NCI-H82 treated with DMSO at 0.1 percent for 48 hours (cell line): ENCODE measurements at regions not wholly inside any gene's neighbourhood (a gene's known extent, or its start where the extent isn't known, plus 50 kb on each side); places are given as distances from the start of the nearest gene placed in this dataset.
A peak's percentile ranks its signal among the peaks of the same experiment; 100 is the strongest.

ENCODE experiments used
- DNase-seq: peaks from one replicate; lab custom pipeline; 2025; ENCODE audit not compliant: unreplicated experiment; lab: John Stamatoyannopoulos, UW

GRCh38 chr15:47644722-47645121, 72.6 kb upstream of the SEMA6D start:
- no peak for DNase-seq

GRCh38 chr15:47650564-47650963, 66.7 kb upstream of the SEMA6D start:
- DNase-seq: no peak

GRCh38 chr15:47652328-47652727, 65.0 kb upstream of the SEMA6D start:
- peak; percentile 95 for DNase-seq

GRCh38 chr15:47652844-47653243, 64.5 kb upstream of the SEMA6D start:
- no peak for DNase-seq

GRCh38 chr15:47661661-47662180, 55.6 kb upstream of the SEMA6D start:
- no peak for DNase-seq

GRCh38 chr15:47663101-47663500, 54.2 kb upstream of the SEMA6D start:
- DNase-seq: no peak
